ENCODE measurements at regions not wholly inside any gene's neighbourhood (a gene's known extent, or its start where the extent isn't known, plus 50 kb on each side); places are given as distances from the start of the nearest gene placed in this dataset.

- no peak for DNase-seq (ENCODE audit: low read depth, low spot score)
- Histone ChIP-seq H3K27me3 (ENCODE audit: control insufficient read depth, insufficient read depth, low read length) (no peaks in the 10 kb centered on the region), H3K4me1 (ENCODE audit: control insufficient read depth, insufficient read depth, low read length) (no peaks in the 10 kb centered on the region), H3K4me3 (ENCODE audit: low read length) (no peak overlapping the region), H3K27ac (ENCODE audit: low read length) (no peak overlapping the region), H3K36me3 (ENCODE audit: control insufficient read depth, insufficient read depth, low read length) (no peaks in the 10 kb centered on the region), H3K9me3 (ENCODE audit: control insufficient read depth, insufficient read depth, low read length) (no peaks in the 10 kb centered on the region)
Measured at GRCh38 chr4:170872794-170873193, 783.0 kb upstream of the AADAT start.

GRCh38 chr4:170868170-170868569 lies 778.4 kb upstream of the AADAT start:
- WGBS (ENCODE audit: insufficient coverage, insufficient read length): no CpG with 5 or more reads among the region's 1 CpG
- Histone ChIP-seq H3K27me3 (ENCODE audit: control insufficient read depth, insufficient read depth, low read length) (no peaks in the 10 kb centered on the region), H3K4me3 (ENCODE audit: low read length) (no peak overlapping the region), H3K9me3 (ENCODE audit: control insufficient read depth, insufficient read depth, low read length) (no peaks in the 10 kb centered on the region), H3K27ac (ENCODE audit: low read length) (no peak overlapping the region), H3K4me1 (ENCODE audit: control insufficient read depth, insufficient read depth, low read length) (no peaks in the 10 kb centered on the region), H3K36me3 (ENCODE audit: control insufficient read depth, insufficient read depth, low read length) (no peaks in the 10 kb centered on the region)
- no peak for DNase-seq (ENCODE audit: low read depth, low spot score)

- no CpG with 5 or more reads among the region's 1 CpG for WGBS (ENCODE audit: insufficient coverage, insufficient read length)
Measured at GRCh38 chr4:170854097-170854496, 764.3 kb upstream of the AADAT start.

GRCh38 chr4:170853422-170854021 lies 763.8 kb upstream of the AADAT start:
- DNase-seq (ENCODE audit: low read depth, low spot score): peak; percentile 31
- WGBS (ENCODE audit: insufficient coverage, insufficient read length): no CpG with 5 or more reads among the region's 8 CpGs
- H3K27ac ChIP-seq (ENCODE audit: low read length): no peak overlapping the region
- no peaks in the 10 kb centered on the region for H3K36me3 ChIP-seq (ENCODE audit: control insufficient read depth, insufficient read depth, low read length)
- no peak overlapping the region for H3K4me3 ChIP-seq (ENCODE audit: low read length)
- no peaks in the 10 kb centered on the region for H3K9me3 ChIP-seq (ENCODE audit: control insufficient read depth, insufficient read depth, low read length)
- H3K27me3 ChIP-seq (ENCODE audit: control insufficient read depth, insufficient read depth, low read length): no peaks in the 10 kb centered on the region
- no peaks in the 10 kb centered on the region for H3K4me1 ChIP-seq (ENCODE audit: control insufficient read depth, insufficient read depth, low read length)

More at GRCh38 chr4:170854097-170854496, 764.3 kb upstream of the AADAT start:
- DNase-seq (ENCODE audit: low read depth, low spot score): no peak
- Histone ChIP-seq H3K4me3 (ENCODE audit: low read length) (no peak overlapping the region), H3K9me3 (ENCODE audit: control insufficient read depth, insufficient read depth, low read length) (no peaks in the 10 kb centered on the region), H3K27ac (ENCODE audit: low read length) (no peak overlapping the region), H3K27me3 (ENCODE audit: control insufficient read depth, insufficient read depth, low read length) (no peaks in the 10 kb centered on the region), H3K36me3 (ENCODE audit: control insufficient read depth, insufficient read depth, low read length) (no peaks in the 10 kb centered on the region), H3K4me1 (ENCODE audit: control insufficient read depth, insufficient read depth, low read length) (no peaks in the 10 kb centered on the region)

GRCh38 chr4:170849969-170850368 lies 760.2 kb upstream of the AADAT start:
- no peak for DNase-seq (ENCODE audit: low read depth, low spot score)
- Histone ChIP-seq H3K27me3 (ENCODE audit: control insufficient read depth, insufficient read depth, low read length) (no peaks in the 10 kb centered on the region), H3K4me3 (ENCODE audit: low read length) (no peak overlapping the region), H3K36me3 (ENCODE audit: control insufficient read depth, insufficient read depth, low read length) (no peaks in the 10 kb centered on the region), H3K9me3 (ENCODE audit: control insufficient read depth, insufficient read depth, low read length) (no peaks in the 10 kb centered on the region), H3K4me1 (ENCODE audit: control insufficient read depth, insufficient read depth, low read length) (no peaks in the 10 kb centered on the region), H3K27ac (ENCODE audit: low read length) (no peak overlapping the region)
- WGBS (ENCODE audit: insufficient coverage, insufficient read length): no CpG with 5 or more reads among the region's 1 CpG

- H3K27me3 ChIP-seq (ENCODE audit: control insufficient read depth, insufficient read depth, low read length): no peaks in the 10 kb centered on the region
- no peak overlapping the region for H3K27ac ChIP-seq (ENCODE audit: low read length)
- no peaks in the 10 kb centered on the region for H3K9me3 ChIP-seq (ENCODE audit: control insufficient read depth, insufficient read depth, low read length)
- no peak overlapping the region for H3K4me3 ChIP-seq (ENCODE audit: low read length)
- H3K4me1 ChIP-seq (ENCODE audit: control insufficient read depth, insufficient read depth, low read length): no peaks in the 10 kb centered on the region
- no peaks in the 10 kb centered on the region for H3K36me3 ChIP-seq (ENCODE audit: control insufficient read depth, insufficient read depth, low read length)
- no peak for DNase-seq (ENCODE audit: low read depth, low spot score)
- no CpG with 5 or more reads among the region's 3 CpGs for WGBS (ENCODE audit: insufficient coverage, insufficient read length)
Measured at GRCh38 chr4:170827562-170828274, 738.0 kb upstream of the AADAT start.

- Histone ChIP-seq H3K9me3 (ENCODE audit: control insufficient read depth, insufficient read depth, low read length) (no peaks in the 10 kb centered on the region; the same call in 1 of the 2 replicates), H3K27me3 (ENCODE audit: control insufficient read depth, insufficient read depth, low read length) (no peaks in the 10 kb centered on the region), H3K4me3 (ENCODE audit: low read length) (no peak overlapping the region), H3K27ac (ENCODE audit: low read length) (no peak overlapping the region), H3K36me3 (ENCODE audit: control insufficient read depth, insufficient read depth, low read length) (no peaks in the 10 kb centered on the region), H3K4me1 (ENCODE audit: control insufficient read depth, insufficient read depth, low read length) (no peaks in the 10 kb centered on the region)
- no peak for DNase-seq (ENCODE audit: low read depth, low spot score)
- WGBS (ENCODE audit: insufficient coverage, insufficient read length): 100% methylated on average over 1 of the region's 2 CpGs
Measured at GRCh38 chr4:170818786-170819185, 729.0 kb upstream of the AADAT start.

- no peak for DNase-seq (ENCODE audit: low read depth, low spot score)
- H3K9me3 ChIP-seq (ENCODE audit: control insufficient read depth, insufficient read depth, low read length): no peaks in the 10 kb centered on the region
- H3K27me3 ChIP-seq (ENCODE audit: control insufficient read depth, insufficient read depth, low read length): no peaks in the 10 kb centered on the region
- no peak overlapping the region for H3K27ac ChIP-seq (ENCODE audit: low read length)
- no peak overlapping the region for H3K4me3 ChIP-seq (ENCODE audit: low read length)
- H3K4me1 ChIP-seq (ENCODE audit: control insufficient read depth, insufficient read depth, low read length): no peaks in the 10 kb centered on the region
- no peaks in the 10 kb centered on the region for H3K36me3 ChIP-seq (ENCODE audit: control insufficient read depth, insufficient read depth, low read length)
- no CpG with 5 or more reads among the region's 7 CpGs for WGBS (ENCODE audit: insufficient coverage, insufficient read length)
Measured at GRCh38 chr4:170805352-170805751, 715.6 kb upstream of the AADAT start.

GRCh38 chr4:170804930-170805329 lies 715.2 kb upstream of the AADAT start:
- H3K36me3 ChIP-seq (ENCODE audit: control insufficient read depth, insufficient read depth, low read length): no peaks in the 10 kb centered on the region
- no CpG with 5 or more reads among the region's 11 CpGs for WGBS (ENCODE audit: insufficient coverage, insufficient read length)
- no peak overlapping the region for H3K27ac ChIP-seq (ENCODE audit: low read length)
- H3K27me3 ChIP-seq (ENCODE audit: control insufficient read depth, insufficient read depth, low read length): no peaks in the 10 kb centered on the region
- no peak for DNase-seq (ENCODE audit: low read depth, low spot score)
- H3K4me1 ChIP-seq (ENCODE audit: control insufficient read depth, insufficient read depth, low read length): no peaks in the 10 kb centered on the region
- H3K9me3 ChIP-seq (ENCODE audit: control insufficient read depth, insufficient read depth, low read length): no peaks in the 10 kb centered on the region
- H3K4me3 ChIP-seq (ENCODE audit: low read length): no peak overlapping the region

GRCh38 chr4:170803492-170803891 lies 713.7 kb upstream of the AADAT start:
- DNase-seq (ENCODE audit: low read depth, low spot score): no peak
- Histone ChIP-seq H3K4me3 (ENCODE audit: low read length) (no peak overlapping the region), H3K4me1 (ENCODE audit: control insufficient read depth, insufficient read depth, low read length) (no peaks in the 10 kb centered on the region), H3K36me3 (ENCODE audit: control insufficient read depth, insufficient read depth, low read length) (no peaks in the 10 kb centered on the region), H3K27me3 (ENCODE audit: control insufficient read depth, insufficient read depth, low read length) (no peaks in the 10 kb centered on the region), H3K27ac (ENCODE audit: low read length) (no peak overlapping the region), H3K9me3 (ENCODE audit: control insufficient read depth, insufficient read depth, low read length) (no peaks in the 10 kb centered on the region)
- WGBS (ENCODE audit: insufficient coverage, insufficient read length): no CpG with 5 or more reads among the region's 1 CpG

GRCh38 chr4:170801771-170802170 lies 712.0 kb upstream of the AADAT start:
- no peaks in the 10 kb centered on the region for H3K9me3 ChIP-seq (ENCODE audit: control insufficient read depth, insufficient read depth, low read length)
- H3K27me3 ChIP-seq (ENCODE audit: control insufficient read depth, insufficient read depth, low read length): no peaks in the 10 kb centered on the region
- no peak overlapping the region for H3K4me3 ChIP-seq (ENCODE audit: low read length)
- no CpG with 5 or more reads among the region's 3 CpGs for WGBS (ENCODE audit: insufficient coverage, insufficient read length)
- DNase-seq (ENCODE audit: low read depth, low spot score): no peak
- no peak overlapping the region for H3K27ac ChIP-seq (ENCODE audit: low read length)
- no peaks in the 10 kb centered on the region for H3K4me1 ChIP-seq (ENCODE audit: control insufficient read depth, insufficient read depth, low read length)
- no peaks in the 10 kb centered on the region for H3K36me3 ChIP-seq (ENCODE audit: control insufficient read depth, insufficient read depth, low read length)

Data from iPS DF 6.9 (cell line).